Nephron progenitor cell (in vitro differentiated cells): ENCODE measurements at regions not wholly inside any gene's neighbourhood (a gene's known extent, or its start where the extent isn't known, plus 50 kb on each side); places are given as distances from the start of the nearest gene placed in this dataset.

Experiments
- DNase-seq: peaks from one replicate; pipeline ENCODE4 v3.0.0; 2021
- H3K27ac Mint-ChIP-seq: 2 replicates; pipeline ENCODE4 v1.8.0; 2021; ENCODE audit warnings: mild to moderate bottlenecking, moderate library complexity, mixed read lengths
- H3K27me3 Mint-ChIP-seq: 2 replicates; pipeline ENCODE4 v1.8.0; 2021; ENCODE audit warnings: mild to moderate bottlenecking, low read depth, mixed read lengths; ENCODE audit not compliant: poor library complexity
- H3K36me3 Mint-ChIP-seq: 2 replicates; pipeline ENCODE4 v1.8.0; 2021; ENCODE audit warnings: low read depth, mixed read lengths
- H3K4me1 Mint-ChIP-seq: 2 replicates; pipeline ENCODE4 v1.8.0; 2021; ENCODE audit warnings: mixed read lengths
- H3K4me3 Mint-ChIP-seq: 2 replicates; pipeline ENCODE4 v1.8.0; 2021; ENCODE audit warnings: mild to moderate bottlenecking, moderate library complexity, mixed read lengths
- H3K9me3 Mint-ChIP-seq: 2 replicates; pipeline ENCODE4 v1.8.0; 2021; ENCODE audit warnings: mild to moderate bottlenecking, moderate library complexity, mixed read lengths
- CTCF ChIP-seq: fragments of 200-600 bp; sonication (generic); IDR thresholded peaks from 2 replicates; pipeline ENCODE4 v1.5.0; 2021; ENCODE audit warnings: antibody characterized with exemption

GRCh38 chr2:211103989-211104388 is 547.6 kb downstream of the CPS1 start:
- TF ChIP-seq CTCF, result no peak
- H3K27ac Mint-ChIP-seq, result no peak overlapping the region
- peaks cover 5% of the 10 kb centered on the region for H3K9me3 Mint-ChIP-seq
- H3K4me3 Mint-ChIP-seq, result no peak overlapping the region
- peaks cover 3% of the 10 kb centered on the region for H3K27me3 Mint-ChIP-seq
- DNase-seq, result no peak
- no peaks in the 10 kb centered on the region for H3K36me3 Mint-ChIP-seq
- H3K4me1 Mint-ChIP-seq, result no peaks in the 10 kb centered on the region

GRCh38 chr2:211113334-211114175 is 557.2 kb downstream of the CPS1 start:
- no peak for TF ChIP-seq CTCF
- Mint-ChIP-seq H3K9me3 (no peaks in the 10 kb centered on the region), H3K4me1 (no peaks in the 10 kb centered on the region), H3K27ac (no peak overlapping the region), H3K36me3 (no peaks in the 10 kb centered on the region), H3K4me3 (no peak overlapping the region), H3K27me3 (no peaks in the 10 kb centered on the region)
- DNase-seq, result no peak

DNA sequence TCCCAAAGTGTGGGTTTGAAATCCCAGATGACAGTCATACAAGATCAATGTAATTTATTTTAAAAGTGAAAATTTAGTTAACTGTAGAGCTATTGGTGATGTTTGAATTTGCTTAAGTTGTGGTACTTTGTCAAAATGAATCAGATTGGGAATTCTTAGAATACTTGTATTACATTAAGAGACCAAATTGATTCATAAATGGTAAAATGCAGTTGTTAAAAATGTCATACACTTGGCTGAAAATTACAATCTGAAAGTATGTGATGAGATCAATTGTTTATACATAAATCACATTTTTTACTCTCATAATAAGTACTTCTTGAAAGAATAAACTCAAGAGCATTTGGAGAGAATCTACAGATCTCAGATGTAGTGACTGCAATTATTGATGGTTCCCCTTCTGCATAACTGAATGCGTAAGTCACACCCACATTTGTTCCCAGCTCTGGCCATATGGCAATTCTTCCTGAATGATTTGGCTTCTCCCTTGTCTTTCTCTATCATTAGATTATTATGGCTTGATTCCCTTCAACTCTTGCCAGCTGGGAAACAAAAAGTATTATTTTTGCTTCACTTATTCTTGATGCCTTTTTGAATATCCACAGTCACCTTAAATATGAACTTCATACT is 558.5 kb downstream of the CPS1 start:
- H3K9me3 Mint-ChIP-seq, result no peaks in the 10 kb centered on the region
- no peaks in the 10 kb centered on the region for H3K27me3 Mint-ChIP-seq

GRCh38 chr2:211117026-211117425 is 560.6 kb downstream of the CPS1 start:
- Mint-ChIP-seq H3K4me3 (no peak overlapping the region), H3K27me3 (no peaks in the 10 kb centered on the region), H3K27ac (no peak overlapping the region), H3K9me3 (no peaks in the 10 kb centered on the region), H3K4me1 (no peaks in the 10 kb centered on the region), H3K36me3 (no peaks in the 10 kb centered on the region)
- no peak for TF ChIP-seq CTCF
- no peak for DNase-seq

More for the DNA sequence above, 558.5 kb downstream of the CPS1 start:
- H3K4me1 Mint-ChIP-seq, result no peaks in the 10 kb centered on the region
- no peaks in the 10 kb centered on the region for H3K36me3 Mint-ChIP-seq
- no peak overlapping the region for H3K4me3 Mint-ChIP-seq
- no peak for TF ChIP-seq CTCF
- no peak overlapping the region for H3K27ac Mint-ChIP-seq
- DNase-seq, result no peak

- TF ChIP-seq CTCF, result no peak
- H3K9me3 Mint-ChIP-seq, result no peaks in the 10 kb centered on the region
- peaks cover 5% of the 10 kb centered on the region for H3K4me1 Mint-ChIP-seq
- H3K27ac Mint-ChIP-seq, result no peak overlapping the region
- H3K27me3 Mint-ChIP-seq, result peaks cover 4% of the 10 kb centered on the region
- no peak overlapping the region for H3K4me3 Mint-ChIP-seq
- DNase-seq, result no peak
- no peaks in the 10 kb centered on the region for H3K36me3 Mint-ChIP-seq
These were observed 569.9 kb downstream of the CPS1 start for GRCh38 chr2:211126256-211126655.
